DOHH2 (cell line): ENCODE measurements at regions not wholly inside any gene's neighbourhood (a gene's known extent, or its start where the extent isn't known, plus 50 kb on each side); places are given as distances from the start of the nearest gene placed in this dataset.

Experiments
- CTCF ChIP-seq: fragments of 200-600 bp; sonication (generic); IDR thresholded peaks from one replicate; pipeline ENCODE4 v1.5.1; 2014; ENCODE audit warnings: antibody characterized with exemption, mild to moderate bottlenecking, low read depth, low read length; ENCODE audit not compliant: poor library complexity, severe bottlenecking
- EZH2phosphoT487 ChIP-seq: fragments of 200-600 bp; sonication (generic); IDR thresholded peaks from 2 replicates; pipeline ENCODE4 v1.6.1; 2017; ENCODE audit warnings: borderline replicate concordance, mild to moderate bottlenecking, antibody characterized with exemption, low read length, moderate library complexity, mixed read lengths

- TF ChIP-seq CTCF (no peak), EZH2phosphoT487 (no peak)
Observed at GRCh38 chr14:40265096-40265495, 832.9 kb upstream of the FBXO33 start.
